Left forelimb (tissue), 1 donor: ENCODE measurements at regions not wholly inside any gene's neighbourhood (a gene's known extent, or its start where the extent isn't known, plus 50 kb on each side); places are given as distances from the start of the nearest gene placed in this dataset.

Experiments used
- DNase-seq: peaks from one replicate; pipeline ENCODE4 v3.0.0-alpha.2; 2018; ENCODE audit warnings: low spot score

DNA sequence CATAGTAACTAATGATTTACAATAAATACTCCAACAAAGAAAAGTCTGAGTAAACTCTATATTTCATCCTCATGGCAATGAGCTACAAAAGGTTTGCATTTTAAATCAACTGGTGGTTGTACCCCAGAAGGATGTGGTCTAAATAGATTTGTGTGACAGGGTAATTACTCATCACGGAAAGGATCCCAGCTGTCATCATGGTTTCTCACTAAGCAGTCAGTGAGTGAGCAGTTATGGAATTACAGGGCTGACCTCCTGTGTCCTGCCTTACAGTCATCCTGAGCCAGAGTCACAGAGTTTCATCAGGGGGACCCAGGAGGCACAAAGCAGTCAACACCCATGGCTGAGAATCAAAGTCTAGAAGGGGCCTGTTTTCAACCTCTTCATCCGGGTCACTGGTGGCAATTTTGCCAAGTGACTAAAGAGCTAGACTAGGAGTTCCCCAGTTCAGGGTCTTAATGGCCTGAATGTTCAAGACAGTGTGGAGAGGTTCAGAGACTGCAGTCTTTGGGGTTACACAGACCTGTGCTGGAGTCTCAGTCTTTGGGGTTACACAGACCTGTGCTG lies 210.7 kb upstream of the SLC24A2 start:
- DNase-seq, result no peak

DNA sequence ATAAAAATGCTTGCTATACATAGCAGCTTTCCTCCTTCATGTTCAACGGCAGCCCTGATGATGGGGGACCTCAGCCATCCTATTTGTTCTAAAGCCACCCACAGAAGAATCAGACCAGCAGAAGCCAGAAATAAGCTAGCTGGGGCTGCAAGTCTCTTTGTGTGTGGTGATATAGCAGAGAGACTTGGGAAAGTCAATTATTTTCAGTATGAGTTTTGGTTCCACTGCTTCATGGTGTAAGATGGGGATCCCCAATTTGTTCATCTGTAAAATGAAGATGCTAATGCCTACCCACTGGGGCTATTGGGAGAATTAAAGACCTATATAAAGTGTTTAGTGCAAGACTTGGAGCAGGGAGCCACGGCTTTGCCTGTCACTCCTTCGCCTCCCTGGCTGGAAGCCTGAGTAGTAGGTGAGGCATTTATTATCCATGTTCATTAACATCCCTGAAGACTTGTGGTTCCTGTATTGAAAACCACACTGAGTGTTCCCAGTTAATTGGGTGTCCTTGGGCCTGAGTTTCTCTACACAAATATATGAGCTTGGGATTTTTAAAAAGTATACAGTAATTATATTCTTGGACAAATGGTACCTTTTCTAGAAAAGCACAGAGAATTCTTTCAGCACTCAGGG lies 210.1 kb upstream of the SLC24A2 start:
- DNase-seq, result no peak

DNA sequence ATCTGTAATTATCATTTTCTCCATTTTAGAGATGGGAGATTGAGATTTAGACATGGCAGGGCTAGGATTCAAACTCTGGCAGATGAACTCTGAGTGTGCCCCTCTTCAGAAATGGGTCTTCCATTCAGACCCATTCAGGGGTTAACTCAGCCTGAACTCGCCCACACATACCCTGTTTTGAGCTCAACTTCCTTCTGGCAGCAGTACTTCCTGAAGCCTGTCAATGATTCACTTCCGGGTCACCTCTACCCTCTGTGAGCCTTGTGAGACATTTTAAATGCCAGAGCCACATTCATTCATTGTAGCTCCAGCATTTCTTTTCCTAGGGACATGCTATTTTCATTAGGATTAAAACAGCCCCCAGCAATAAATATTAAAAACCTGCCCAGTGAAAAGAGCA lies 209.3 kb upstream of the SLC24A2 start:
- DNase-seq, result no peak

DNA sequence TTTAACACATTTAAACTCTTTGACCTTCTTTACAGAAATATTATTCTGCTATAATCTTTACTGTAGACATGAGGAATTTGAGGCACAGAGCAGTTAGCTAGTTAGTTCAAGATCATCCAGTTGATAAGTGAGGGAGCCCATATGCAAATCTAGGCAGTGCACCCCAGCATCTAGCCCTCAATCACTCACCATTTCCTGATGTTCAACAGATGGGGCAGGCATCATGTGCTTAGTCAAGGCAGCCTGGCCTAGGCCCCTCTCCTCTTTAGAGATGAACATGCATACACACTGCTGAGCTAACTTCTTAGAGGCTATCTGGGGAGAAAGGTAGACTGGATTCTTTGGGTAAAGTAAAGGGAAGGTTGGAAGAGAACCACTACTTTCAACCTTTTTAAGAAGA lies 206.8 kb upstream of the SLC24A2 start:
- no peak for DNase-seq

- no peak for DNase-seq
Measured at GRCh38 chr9:19994296-19994695, 205.5 kb upstream of the SLC24A2 start.

GRCh38 chr9:19992556-19992955 lies 203.7 kb upstream of the SLC24A2 start:
- no peak for DNase-seq

DNA sequence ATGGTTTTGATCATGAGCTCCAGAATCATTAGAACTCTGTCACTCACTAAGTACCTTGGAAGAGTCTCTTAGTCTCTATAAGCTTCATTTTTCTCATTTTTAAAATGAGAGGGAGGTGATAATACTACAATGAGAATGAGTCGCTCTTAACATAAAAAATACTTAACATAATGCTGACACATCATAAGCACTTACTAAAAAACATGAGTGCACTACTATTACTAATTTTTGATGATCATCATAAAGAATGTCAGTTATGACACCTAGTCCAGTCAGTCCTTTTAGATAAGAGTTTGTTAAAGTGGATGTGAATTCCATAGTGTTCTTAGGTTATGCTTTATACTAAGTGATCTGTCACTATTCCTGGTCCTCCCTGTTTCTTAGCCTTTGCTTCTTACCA lies 200.4 kb upstream of the SLC24A2 start:
- DNase-seq, result no peak

GRCh38 chr9:19988281-19988680 lies 199.4 kb upstream of the SLC24A2 start:
- no peak for DNase-seq

DNA sequence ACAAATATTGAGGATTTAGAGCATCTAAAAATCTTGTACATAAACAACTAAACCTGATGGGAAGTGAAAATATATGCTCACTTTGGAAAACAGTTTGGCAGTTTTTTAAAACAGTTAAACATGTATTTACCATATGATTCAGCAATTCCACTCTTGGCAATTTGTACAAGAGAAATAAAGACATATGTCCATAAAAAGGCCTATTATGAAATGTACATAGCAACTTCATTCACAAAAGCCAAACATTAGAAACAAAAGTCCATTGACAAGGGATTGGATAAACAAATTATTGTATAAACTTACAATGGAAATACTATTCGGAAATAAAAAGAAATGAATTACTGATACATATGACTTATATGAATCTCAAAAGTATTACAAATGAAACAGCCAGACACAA lies 196.2 kb upstream of the SLC24A2 start:
- no peak for DNase-seq

- no peak for DNase-seq
Measured at GRCh38 chr9:19976226-19976625, 187.4 kb upstream of the SLC24A2 start.

GRCh38 chr9:19975499-19975898 lies 186.7 kb upstream of the SLC24A2 start:
- no peak for DNase-seq

DNA sequence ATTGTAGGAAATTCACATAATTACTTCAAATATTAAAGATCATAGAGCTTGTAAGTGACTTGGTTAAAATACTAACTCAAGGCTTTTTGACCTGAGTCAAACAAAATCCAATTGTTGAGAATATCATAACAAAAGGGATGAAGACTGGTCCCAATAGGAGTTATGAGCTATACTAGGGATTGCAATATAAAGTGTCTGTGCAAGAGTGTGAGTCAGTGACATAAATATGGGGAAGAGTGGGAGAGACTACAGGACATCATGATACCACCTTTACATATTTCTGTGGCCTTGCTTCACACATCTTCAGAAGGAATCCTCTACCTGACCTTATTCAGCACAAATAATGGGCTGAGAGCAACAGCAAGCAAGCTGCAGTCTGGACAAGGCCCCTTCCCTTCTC lies 180.9 kb upstream of the SLC24A2 start:
- no peak for DNase-seq

DNA sequence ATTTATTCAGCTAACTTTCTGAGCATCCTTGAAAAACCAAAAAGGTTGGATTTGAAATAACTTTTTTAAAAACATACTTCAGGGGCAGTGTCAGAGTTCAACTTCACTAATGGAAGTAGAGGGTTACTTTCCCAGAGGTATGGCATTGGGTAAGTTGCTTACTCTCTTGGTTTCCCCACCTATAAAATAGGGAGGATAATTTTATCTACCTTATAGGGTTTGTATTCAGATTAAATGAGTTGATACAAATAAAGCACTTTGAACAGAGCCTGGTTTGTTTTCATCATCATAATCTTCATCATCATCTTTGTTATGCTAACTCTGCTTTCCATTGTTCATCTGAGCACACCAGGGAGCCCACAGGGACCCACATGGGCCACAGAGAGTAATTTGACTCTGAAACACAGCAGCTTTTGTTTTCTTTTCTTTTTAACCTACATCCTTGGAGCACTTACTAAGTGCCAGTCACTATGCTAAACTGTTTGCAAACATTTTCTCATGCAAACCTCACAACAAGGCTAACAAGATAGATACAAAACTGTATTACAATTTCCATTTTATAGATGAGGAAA lies 179.1 kb upstream of the SLC24A2 start:
- DNase-seq, result no peak

DNA sequence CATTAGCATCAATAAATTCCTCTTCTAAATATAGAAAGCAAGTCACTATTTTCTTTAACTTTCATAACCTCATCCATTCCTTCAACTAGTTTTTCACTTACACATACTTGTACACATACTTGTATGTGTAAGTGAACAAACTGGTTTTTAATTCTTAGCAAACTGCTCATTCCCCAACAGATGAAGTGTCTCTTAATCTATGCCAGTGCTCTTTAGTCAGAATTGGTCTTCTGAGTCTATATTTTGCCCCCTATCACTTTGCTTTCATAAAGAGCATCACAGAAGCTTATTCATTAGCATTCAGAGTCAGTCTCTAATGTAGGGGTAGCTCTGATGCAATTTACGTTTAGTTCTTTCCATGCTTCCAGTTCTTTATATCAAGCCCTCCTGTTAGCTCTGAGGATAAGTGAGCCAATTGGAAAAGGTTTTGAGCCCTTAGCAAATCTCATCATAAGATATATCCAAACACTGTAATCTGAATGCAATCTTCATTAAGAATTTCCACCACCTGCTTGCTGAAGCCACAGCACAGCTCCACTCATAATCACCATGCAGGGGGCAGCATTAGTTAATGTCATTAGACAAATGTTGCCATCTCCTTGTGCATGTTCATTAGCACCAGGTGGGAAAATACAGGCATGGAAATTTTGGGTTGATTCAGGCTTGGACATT lies 178.5 kb upstream of the SLC24A2 start:
- no peak for DNase-seq

DNA sequence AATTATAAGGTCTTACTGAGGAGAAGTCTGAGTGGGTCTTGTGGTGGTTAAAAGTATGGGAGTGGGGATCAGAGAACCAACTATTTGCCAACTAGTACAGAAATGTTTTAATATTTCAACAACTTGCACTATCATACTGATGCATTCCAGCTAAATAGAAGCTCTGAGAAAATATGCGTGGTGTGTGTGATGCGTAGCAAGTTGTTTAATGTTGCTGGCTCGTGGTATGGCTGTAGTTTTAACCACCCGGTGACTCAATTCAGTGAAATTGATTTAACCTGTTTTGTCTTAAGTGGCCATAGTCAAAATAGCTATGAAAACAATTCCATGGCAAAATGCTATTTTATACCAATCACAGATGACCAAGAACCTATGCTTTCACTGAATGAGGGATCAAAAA lies 176.5 kb upstream of the SLC24A2 start:
- DNase-seq, result no peak

- no peak for DNase-seq
Measured at GRCh38 chr9:19947996-19948395, 159.2 kb upstream of the SLC24A2 start.

DNA sequence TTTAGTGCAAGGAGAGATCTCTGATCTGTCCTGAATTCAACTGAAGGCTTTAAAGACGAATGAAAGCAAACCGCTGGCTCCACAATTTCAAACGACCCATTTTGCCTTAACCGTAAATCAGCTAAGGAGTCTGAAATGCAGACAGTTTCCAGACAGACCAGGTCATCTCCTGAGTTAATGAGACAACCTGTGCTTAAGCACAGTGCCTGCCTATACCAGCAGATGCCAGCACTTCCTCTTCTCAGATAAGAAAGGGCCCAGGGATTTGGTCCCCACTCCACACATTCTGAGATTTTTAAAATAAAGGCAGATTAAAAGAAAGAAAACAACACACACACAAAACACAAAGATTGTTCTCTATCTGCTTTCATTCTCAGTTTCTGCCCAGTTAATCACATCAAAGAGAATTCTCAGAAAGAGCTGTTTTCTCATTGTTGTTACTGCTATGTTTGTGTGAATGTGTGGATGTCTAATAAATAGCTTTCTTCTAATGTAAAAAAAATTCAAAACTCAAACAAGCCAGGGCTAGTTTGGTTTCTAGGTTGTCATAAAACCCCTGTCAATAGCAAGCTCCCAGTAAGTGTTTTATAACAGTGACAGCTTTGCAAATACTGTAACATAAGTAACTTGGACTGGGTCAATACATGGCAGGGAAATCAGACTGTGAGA lies 157.7 kb upstream of the SLC24A2 start:
- DNase-seq, result no peak

DNA sequence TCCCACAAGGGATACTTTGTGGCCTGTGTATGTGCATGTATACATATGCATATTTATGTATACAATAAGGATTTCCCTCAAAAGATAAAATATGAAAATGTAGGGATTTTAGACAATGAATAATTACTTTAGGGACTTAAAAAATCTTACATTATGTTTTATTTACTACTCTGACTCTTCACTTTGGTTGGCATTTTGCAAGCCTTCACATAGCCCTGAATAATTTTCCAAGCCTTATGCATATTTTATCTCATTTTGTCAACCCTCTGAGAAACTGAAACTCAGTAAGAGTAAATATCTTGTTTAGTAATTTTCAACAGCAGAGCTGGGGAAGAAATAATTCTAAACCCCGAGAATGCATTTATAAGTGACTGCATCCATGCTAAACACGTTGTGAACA lies 153.0 kb upstream of the SLC24A2 start:
- DNase-seq, result no peak

DNA sequence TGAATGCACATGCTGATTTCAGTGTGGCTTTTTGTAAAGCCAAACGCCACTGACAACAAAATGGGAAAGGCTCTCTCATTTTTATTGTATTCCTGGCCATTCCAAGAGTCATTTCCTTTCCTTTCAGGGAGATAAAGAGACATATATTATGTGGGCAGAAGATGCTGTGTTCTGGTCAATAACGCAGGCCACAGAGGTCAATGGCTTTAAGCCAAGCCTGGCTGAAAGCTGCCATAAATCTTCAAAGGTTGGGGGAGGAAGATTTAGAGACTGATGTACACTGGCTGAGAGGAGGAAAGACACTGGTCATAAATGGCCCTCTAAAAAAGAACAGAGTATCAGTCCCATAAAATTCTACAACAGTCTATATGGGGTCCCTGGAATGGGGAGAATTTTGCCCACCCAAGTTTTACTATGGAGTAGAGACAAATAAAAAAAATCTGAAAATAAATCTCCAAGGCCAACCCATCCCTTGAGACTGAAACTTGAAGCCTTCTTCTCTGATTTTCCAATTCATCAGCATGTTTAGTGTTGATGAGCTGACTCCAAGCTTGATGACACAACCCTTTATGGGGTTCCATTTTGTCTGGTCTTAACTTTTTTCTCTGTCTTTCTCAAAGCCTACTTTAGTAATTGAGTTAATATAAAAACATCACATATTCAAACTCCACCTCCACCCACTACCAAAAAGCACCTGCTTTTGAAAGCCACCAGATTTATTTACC lies 152.1 kb upstream of the SLC24A2 start:
- no peak for DNase-seq

- no peak for DNase-seq
Measured at GRCh38 chr9:19939734-19940278, 151.0 kb upstream of the SLC24A2 start.

DNA sequence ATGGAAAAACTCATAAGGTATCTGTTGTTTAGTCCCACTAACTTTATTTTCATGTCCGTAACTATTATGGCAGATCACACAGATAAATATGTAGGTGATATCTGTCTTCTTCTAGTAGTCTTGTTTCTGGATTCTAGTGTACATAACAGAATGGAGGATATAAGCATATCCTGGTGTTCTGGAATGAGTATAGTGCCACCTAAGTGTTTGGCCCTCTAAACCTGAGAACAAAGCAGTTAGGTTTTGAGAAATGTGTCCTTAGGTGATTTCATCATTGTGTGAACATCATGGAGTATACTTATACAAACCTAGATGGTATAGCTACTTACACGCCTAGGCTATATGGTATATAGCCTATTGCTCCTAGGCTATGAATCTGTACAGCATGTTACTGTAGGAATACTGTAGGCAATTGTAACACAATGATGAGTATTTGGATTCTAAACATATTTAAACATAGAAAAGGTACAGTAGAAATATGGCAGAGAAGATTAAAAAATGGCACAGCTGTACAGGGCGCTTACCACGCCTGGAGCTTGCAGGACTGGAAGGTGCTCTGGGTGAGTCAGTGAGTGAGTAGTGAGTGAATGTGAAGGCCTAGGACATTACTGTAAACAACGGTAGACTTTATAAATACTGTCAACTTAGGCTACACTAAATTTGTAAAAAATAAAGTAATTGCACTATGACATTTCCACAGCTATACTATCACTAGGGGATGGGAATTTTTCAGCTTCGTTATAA lies 150.3 kb upstream of the SLC24A2 start:
- DNase-seq, result no peak
